Activated CD4-positive, alpha-beta T cell treated with anti-CD3 and anti-CD28 coated beads, Interleukin-2, Interleukin-6, amounts not matched to agents 100 ng/mL and 50 ng/mL, durations not matched to agents 16 hours and 8 hours (primary cell): ENCODE measurements at regions not wholly inside any gene's neighbourhood (a gene's known extent, or its start where the extent isn't known, plus 50 kb on each side); places are given as distances from the start of the nearest gene placed in this dataset.
"Not testable (repeated sequence)": the region's sequence is repeated elsewhere in the genome, so short reads cannot be mapped to it uniquely, and the experiment has no call there.

Experiments
- DNase-seq: peaks from one replicate; pipeline ENCODE4 v3.0.0-alpha.2; 2020

DNA sequence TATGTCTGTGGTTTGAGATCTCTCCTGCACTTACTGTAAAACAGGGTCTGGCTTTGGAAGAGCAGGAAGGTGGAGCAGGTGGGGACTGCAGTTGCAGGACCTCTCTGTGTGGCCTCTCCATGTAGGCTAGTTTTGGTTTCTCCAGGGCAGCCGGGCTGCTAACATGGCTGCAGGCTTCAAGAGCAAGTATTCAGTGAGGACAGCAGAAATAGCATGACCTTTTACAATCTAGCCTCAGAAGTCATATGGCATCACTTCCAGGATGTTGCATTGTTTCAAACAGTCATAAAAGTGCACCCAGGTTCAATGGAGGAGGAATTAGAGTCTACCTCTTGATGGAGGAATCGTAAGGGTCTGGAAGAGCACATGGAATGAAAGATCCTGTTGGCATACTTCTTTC lies 728.7 kb downstream of the NTRK3 start:
- no peak for DNase-seq

GRCh38 chr15:87527416-87527815 lies 729.1 kb downstream of the NTRK3 start:
- DNase-seq = no peak

DNA sequence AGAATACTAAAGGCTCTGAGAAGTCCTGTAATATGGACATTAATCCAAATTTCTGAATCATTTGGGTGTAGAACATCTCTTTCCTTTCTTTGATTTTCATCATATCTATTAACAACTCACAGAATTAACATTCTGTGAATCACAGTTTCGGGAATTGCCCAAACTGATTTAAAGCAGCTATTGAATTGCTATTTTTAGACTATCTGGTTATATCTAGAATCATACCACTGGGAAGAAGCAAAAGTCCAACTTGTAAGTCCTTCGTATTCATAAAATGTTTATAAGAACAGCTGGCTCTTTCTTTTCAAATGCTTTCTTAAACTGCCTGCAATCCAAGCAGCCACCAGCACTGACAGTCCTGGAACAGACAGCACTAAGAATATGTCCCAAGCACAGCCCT lies 733.0 kb downstream of the NTRK3 start:
- no peak for DNase-seq

DNA sequence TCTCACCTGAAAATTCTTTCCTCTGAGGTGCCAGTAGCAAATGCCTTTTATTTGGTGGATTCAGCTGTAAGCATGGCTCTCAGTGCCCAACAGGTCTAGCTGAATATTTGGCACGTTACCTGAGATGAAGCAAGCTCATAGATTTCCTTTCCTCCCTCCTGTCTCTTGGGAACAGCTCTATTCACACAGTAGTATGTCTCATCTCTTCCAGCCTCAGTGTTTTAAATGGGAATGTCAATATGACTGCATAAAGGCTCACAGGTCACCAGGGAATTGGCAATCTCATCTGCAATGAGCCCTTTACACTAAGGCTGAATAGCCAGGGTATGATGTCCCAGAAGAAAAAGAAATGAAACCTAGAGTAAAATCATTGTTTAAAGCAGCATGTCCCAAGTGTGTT lies 733.5 kb downstream of the NTRK3 start:
- DNase-seq = no peak

DNA sequence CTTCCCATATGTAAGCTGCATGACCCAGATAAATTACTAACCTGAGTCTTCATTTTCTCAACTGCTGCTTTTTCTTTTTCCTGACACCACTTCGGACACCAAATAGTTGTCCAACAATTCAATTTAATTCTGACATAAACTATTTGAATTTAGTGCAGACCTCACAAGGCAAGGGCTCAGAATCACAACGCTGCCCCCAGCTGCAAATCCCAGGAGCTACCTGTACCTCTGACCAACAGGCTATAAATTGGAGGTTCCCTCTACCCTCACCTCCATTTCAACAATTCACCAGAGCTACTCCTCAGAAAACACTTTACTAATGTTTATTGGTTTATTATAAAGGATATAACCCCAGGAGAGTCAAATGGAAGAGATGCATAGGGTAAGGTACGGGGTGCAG lies 737.6 kb downstream of the NTRK3 start:
- no peak for DNase-seq

GRCh38 chr15:87508086-87508485 lies 748.5 kb downstream of the NTRK3 start:
- DNase-seq = no peak

- DNase-seq = no peak
These were observed 754.4 kb downstream of the NTRK3 start for GRCh38 chr15:87502173-87502572.

DNA sequence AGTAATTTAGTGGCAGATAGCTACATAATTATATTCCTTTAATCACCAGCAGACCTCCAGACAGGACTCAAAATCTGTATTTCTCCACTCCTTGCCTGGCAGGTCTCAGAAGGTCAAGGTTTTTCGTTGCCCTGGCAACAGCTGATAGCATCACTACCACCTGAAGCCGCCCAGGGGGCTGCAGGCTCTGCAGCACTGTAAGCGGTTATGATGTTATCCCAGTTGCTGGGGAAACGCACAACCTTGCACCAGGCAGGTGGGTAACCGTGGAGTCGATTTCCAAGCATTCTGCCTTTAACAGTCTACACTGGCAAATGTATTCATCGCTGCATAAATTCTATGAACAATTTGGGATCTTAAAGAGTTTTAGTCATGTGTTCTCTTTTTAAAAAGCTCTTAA lies 756.3 kb downstream of the NTRK3 start:
- DNase-seq = no peak

DNA sequence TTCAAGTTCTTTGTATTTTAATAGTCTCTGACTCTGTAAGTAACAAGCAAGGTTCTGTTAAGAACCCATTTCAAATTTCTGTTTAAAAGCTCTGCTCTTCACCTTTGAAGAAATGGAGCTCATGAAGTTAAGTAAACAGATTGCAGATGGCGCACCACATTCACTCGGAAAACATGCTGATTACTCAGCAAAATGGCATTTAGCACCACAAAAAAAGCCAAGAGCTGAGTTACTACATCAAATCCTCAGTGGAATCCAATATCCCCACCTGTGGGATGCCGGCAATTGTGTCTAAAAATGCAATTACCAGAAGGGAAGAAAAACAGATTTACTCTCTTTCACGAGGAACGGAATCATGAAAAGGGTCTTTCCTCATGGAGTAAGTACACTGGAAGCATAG lies 758.0 kb downstream of the NTRK3 start:
- no peak for DNase-seq

DNA sequence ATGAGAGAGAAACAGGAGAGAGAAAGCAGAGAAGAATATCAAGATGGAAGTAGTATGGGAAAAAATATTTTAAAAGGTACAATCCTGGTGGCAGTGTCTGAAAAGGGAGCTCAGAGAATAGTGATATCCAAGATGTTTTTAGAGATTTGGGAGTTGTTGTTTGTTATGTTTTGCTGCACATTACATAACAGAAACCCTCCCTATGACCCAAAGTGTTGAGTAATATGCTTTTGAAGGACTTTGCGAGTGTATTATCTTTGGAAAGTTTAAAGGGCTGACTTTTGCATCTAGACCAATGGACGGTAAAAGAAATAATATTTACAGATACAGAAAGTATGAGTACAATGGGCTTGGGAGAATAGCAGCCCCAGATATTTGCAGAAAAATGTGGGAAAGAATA lies 759.7 kb downstream of the NTRK3 start:
- DNase-seq = no peak

- no peak for DNase-seq
These were observed 760.4 kb downstream of the NTRK3 start for GRCh38 chr15:87496109-87496508.

- DNase-seq = no peak
These were observed 762.7 kb downstream of the NTRK3 start for GRCh38 chr15:87493803-87494202.

DNA sequence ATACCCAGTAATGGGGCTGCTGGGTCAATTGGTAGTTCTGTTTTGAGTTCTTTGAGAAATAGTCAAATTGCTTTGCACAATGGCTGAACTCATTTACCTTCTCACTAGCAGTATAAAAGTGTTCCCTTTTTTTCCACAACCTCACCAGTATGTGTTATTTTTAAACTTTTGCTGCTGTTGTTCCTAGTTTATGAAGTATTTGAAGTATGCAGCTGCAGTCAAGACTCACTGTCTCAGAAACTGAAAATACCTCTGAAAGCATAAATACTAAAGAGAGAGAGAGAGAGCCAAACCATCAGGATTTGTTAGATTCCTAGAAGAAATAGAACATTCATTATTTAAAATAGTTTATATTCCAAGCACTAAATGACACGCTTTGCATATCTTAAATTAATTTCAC lies 764.2 kb downstream of the NTRK3 start:
- DNase-seq = no peak

DNA sequence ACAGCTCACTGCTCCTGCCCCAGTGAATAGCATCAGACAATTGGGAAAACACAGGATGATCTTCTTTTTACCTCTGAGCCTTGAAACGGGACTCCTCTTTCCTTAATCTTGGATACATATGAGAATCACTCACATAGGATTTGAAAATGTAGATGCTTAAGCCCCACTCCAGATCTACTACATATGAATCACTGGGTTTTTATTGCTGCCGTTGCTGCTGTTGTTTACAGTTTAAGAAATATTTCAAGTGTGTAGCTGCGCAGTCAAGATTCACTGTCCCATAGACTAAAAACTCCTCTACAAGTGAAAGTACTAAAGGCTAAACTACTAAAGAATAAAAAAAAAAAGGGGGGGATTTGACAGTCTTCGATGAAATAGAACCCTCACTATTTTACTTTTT lies 765.9 kb downstream of the NTRK3 start:
- no peak for DNase-seq

- no peak for DNase-seq
These were observed 766.5 kb downstream of the NTRK3 start for GRCh38 chr15:87489902-87490665.

DNA sequence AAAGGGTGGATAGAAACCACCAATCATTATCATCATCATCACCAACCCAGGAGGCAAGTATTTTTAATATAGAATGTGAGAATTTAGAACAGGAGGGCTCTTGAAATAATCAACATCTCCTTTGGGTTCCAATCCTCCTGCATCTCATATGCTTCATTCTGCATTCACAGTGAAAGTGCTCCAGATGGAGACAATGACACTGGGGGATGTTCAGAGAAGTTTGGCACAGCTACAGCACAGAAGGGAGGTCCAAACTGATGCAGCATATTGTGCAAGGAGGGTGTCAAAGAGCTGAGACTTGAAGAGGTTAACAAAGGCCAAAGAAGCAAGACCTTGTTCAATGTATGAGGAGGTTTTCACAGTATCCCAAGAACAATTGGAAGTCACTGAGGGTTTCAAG lies 767.1 kb downstream of the NTRK3 start:
- DNase-seq = no peak

DNA sequence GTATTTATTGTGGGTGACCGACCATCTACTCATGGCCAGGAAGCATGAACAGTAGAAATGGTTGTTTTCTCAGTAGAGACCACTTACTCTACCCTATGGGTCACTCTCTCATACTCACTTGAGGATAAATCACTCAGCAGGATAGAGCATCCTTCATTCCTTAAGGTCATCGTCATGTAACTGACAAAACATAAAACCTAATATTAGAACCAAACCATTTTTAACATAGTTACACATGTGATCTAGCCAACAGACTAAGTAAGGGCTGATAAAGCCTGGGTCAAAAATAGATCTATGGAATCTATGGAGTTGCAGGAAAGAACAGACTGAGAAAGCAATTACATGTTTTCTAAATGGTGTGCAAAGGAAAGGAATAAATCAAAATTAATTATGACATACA lies 769.1 kb downstream of the NTRK3 start:
- no peak for DNase-seq

DNA sequence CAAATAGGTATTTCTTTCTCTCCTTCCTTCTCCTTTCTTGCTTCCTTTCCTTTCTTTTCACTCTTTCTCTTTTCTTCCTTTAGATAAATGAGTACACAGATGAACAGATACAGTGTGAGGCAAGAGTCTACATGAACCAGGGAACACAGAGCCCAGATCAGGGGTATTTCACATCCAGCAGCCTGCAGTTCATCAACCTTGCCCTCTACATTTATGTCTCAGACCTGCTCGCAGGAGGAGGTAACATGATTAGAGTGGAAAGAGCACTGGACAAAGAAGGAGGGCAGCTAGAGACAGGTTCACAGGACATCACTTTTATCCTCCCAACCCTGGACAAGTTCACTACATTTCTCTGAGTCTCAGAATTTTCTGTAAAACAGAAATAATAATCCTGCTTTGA lies 773.1 kb downstream of the NTRK3 start:
- DNase-seq = no peak

DNA sequence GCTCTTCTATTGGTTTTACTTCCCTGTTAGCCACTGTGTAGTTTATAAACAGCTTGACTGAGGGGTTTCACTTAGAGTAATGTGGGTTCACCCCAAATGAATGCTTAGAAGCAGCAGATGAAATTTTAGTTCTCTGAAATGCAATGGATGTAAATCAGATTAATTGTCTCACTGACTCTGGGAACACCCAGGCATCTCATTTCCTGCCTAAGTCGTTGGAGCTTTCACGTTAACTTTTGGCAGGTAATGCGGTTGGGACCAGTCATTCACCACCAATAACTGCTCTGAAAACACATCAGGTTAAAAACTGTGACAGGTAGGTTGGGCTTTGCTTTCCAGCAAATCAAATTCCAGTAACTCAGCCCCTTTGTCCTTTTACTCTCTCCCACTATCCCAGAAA lies 775.4 kb downstream of the NTRK3 start:
- no peak for DNase-seq

DNA sequence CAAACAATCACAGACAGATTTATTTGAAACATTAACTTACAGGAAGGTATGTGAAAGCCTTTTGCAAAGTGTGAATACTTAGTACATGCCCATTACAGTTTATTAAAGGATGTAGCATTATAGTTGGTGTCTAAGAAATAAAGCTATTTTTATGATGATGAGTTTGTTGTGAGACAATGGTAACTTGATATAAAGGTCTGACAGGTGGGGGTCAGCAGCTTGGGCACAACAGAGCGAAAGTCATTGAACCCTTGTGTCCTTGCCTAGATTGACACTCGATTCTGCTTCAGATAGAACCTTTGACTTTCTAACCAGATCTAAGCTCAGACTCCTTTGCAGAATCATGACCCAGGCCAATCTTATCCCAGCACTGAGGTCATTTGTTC lies 777.9 kb downstream of the NTRK3 start:
- DNase-seq = no peak

GRCh38 chr15:87477737-87478686 lies 778.5 kb downstream of the NTRK3 start:
- DNase-seq = no peak

DNA sequence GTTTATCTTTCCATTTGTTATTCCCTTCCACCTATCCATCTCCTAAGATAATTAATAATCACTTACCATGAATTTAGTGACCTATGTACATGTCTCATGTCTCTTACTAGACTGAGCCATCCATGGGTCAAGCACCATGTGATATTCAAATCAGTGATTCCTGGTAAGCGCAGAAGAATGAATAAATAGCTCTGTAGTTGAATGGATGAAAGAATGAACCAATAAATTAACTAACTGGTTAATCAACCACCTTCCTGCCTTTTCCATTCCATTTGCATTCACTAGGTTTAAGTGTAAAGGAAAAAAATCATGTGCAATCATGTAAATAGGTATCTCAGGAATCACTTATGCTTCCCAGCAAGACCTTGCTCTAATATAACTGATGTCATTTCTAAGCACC lies 779.5 kb downstream of the NTRK3 start:
- no peak for DNase-seq

GRCh38 chr15:87470923-87471322 lies 785.6 kb downstream of the NTRK3 start:
- no peak for DNase-seq

DNA sequence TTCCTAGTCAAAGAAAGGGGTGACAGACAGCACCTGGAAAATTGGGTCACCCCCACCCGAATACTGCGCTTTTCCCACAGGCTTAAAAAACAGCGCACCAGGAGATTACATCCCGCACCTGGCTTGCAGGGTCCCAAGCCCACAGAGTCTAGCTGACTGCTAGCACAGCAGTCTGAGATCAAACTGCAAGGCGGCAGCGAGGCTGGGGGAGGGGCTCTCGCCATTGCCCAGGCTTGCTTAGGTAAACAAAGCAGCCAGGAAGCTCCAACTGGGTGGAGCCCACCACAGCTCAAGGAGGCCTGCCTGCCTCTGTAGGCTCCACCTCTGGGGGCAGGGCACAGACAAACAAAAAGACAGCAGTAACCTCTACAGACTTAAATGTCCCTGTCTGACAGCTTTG lies 792.6 kb downstream of the NTRK3 start:
- DNase-seq = not testable (repeated sequence)
